AG09319 (cell line): ENCODE measurements at regions not wholly inside any gene's neighbourhood (a gene's known extent, or its start where the extent isn't known, plus 50 kb on each side); places are given as distances from the start of the nearest gene placed in this dataset.

Experiments
- DNase-seq: peaks from one replicate; pipeline ENCODE4 v3.0.0-alpha.2; 2010; ENCODE audit warnings: low read depth; ENCODE audit errors: extremely low read depth
- CTCF ChIP-seq: IDR thresholded peaks from 2 replicates; pipeline ENCODE4 v1.5.1; 2011; ENCODE audit warnings: low read depth, mild to moderate bottlenecking, inconsistent platforms, low read length, moderate library complexity

- DNase-seq = no peak
- TF ChIP-seq CTCF = no peak
Observed at GRCh38 chr2:5967506-5967905, 275.3 kb downstream of the SOX11 start.

- TF ChIP-seq CTCF = no peak
- no peak for DNase-seq
Observed at GRCh38 chr2:5969303-5969702, 277.1 kb downstream of the SOX11 start.

GRCh38 chr2:5970347-5970746 lies 278.2 kb downstream of the SOX11 start:
- no peak for DNase-seq
- no peak for TF ChIP-seq CTCF

DNA sequence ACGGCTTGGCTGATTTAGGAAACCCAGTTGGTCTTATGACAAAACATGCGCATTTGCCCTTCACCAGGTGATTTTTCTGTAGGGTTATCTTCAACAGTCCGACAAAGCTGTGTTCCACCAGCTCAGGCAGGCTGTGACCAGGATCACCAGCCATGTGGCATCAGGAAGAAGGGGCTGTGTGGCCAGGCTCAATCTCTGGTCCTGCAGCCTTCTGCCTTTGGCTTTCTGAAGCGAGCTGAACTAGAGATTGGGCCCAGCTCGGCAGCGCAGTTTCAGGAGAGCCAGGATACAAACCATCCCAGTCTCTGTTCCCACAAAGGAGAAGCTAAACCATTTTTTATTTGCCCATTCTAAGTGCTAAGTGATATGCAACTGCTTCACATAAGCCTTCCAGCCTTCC lies 282.3 kb downstream of the SOX11 start:
- TF ChIP-seq CTCF = no peak
- DNase-seq = no peak

- no peak for TF ChIP-seq CTCF
- no peak for DNase-seq
Observed at GRCh38 chr2:5975401-5975800, 283.2 kb downstream of the SOX11 start.

GRCh38 chr2:5976531-5977065 lies 284.4 kb downstream of the SOX11 start:
- TF ChIP-seq CTCF = no peak
- no peak for DNase-seq

- no peak for TF ChIP-seq CTCF
- no peak for DNase-seq
Observed at GRCh38 chr2:5977477-5977876, 285.3 kb downstream of the SOX11 start.
